ENCODE measurements at regions not wholly inside any gene's neighbourhood (a gene's known extent, or its start where the extent isn't known, plus 50 kb on each side); places are given as distances from the start of the nearest gene placed in this dataset.

DNA sequence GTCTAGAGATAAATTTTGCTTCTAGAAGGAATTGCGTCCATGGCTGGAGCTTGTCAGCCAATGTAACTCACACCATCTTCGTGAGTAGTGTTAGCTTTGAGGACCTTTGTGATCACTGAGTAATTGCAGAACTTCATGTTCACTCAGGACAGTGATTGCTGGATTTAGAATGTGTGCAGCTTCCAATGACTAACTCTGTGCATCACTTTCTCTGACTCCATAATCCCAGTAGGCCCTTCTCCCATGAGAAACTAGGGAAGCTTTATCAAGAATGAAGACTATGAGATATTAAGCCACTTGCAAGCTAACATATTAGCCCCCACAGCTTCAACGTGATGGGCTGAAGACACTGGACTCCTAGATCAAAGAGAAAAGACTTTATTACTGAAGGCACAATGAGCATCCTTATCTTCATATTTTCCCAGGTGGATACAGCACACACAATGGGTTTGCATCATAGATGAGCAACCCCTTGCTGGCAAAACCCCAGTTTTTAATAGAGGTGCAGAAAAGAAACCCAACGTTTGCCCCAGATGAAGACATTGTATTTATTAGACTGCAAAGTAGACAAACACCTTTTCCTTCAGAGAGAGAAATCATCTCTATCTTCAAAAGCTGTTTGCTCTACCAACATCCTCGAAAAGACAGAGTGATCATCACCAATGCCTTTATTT lies 561.0 kb downstream of the LTN1 start:
- TF ChIP-seq, protein P1, sequence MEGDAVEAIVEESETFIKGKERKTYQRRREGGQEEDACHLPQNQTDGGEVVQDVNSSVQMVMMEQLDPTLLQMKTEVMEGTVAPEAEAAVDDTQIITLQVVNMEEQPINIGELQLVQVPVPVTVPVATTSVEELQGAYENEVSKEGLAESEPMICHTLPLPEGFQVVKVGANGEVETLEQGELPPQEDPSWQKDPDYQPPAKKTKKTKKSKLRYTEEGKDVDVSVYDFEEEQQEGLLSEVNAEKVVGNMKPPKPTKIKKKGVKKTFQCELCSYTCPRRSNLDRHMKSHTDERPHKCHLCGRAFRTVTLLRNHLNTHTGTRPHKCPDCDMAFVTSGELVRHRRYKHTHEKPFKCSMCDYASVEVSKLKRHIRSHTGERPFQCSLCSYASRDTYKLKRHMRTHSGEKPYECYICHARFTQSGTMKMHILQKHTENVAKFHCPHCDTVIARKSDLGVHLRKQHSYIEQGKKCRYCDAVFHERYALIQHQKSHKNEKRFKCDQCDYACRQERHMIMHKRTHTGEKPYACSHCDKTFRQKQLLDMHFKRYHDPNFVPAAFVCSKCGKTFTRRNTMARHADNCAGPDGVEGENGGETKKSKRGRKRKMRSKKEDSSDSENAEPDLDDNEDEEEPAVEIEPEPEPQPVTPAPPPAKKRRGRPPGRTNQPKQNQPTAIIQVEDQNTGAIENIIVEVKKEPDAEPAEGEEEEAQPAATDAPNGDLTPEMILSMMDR (conservative IDR thresholded peaks at IDR 0.05; ENCODE audit: low read length): no peak
- no peak for TF ChIP-seq EZH2phosphoT487 (IDR thresholded peaks at IDR 0.05; ENCODE audit: borderline replicate concordance)

All from Loucy (cell line).